PC-3 (cell line): ENCODE measurements at regions not wholly inside any gene's neighbourhood (a gene's known extent, or its start where the extent isn't known, plus 50 kb on each side); places are given as distances from the start of the nearest gene placed in this dataset.
A peak's percentile ranks its signal among the peaks of the same experiment; 100 is the strongest.

Experiments
- ATAC-seq: fragments of 200-7000 bp; cut with Tn5 transposase; 2 replicates; pipeline ENCODE4 v1.9.1; 2020; ENCODE audit warnings: mild to moderate bottlenecking, moderate library complexity
- BruUV-seq: library from RNA; stranded (reverse); fragments of 400-500 nt; replicated peaks from 2 replicates; lab custom pipeline; 2021; lab: Mats Ljungman, UMichigan
- CTCF ChIA-PET: fragments of 300-600 bp; sonication (Branson Sonifier 250); formaldehyde crosslinking; loops from one replicate; lab custom pipeline; 2022; ENCODE audit warnings: antibody characterized with exemption; lab: Charles Lee
- POLR2A ChIA-PET: fragments of 300-600 bp; sonication (Branson Sonifier 250); formaldehyde crosslinking; loops from one replicate; lab custom pipeline; 2022; ENCODE audit warnings: antibody characterized with exemption; ENCODE audit not compliant: unreplicated experiment; lab: Charles Lee
- DNase-seq: peaks from one replicate; pipeline ENCODE4 v3.0.0-alpha.2; 2015
- H2AFZ ChIP-seq: fragments of 300-600 bp; sonication (generic); 2 replicates; pipeline ENCODE4 v1.6.0; 2016; ENCODE audit warnings: antibody characterized with exemption, low read length
- H3F3A ChIP-seq: fragments of 300-600 bp; sonication (generic); one replicate; pipeline ENCODE4 v1.6.0; 2017; ENCODE audit warnings: antibody characterized with exemption, low read length, control low read depth, mild to moderate bottlenecking; ENCODE audit not compliant: unreplicated experiment
- H3K27ac ChIP-seq: fragments of 300-600 bp; sonication (generic); 2 replicates; pipeline ENCODE4 v1.5.1; 2016; ENCODE audit warnings: mild to moderate bottlenecking, low read length
- H3K27me3 ChIP-seq: fragments of 300-600 bp; sonication (generic); 2 replicates; pipeline ENCODE4 v1.6.1; 2016; ENCODE audit warnings: low read length, mixed read lengths
- H3K36me3 ChIP-seq: fragments of 300-600 bp; sonication (generic); 2 replicates; pipeline ENCODE4 v1.6.1; 2016; ENCODE audit warnings: low read depth, mixed run types, low read length, mixed read lengths
- H3K4me1 ChIP-seq: fragments of 300-600 bp; sonication (generic); 2 replicates; pipeline ENCODE4 v1.5.1; 2016; ENCODE audit warnings: low read length; ENCODE audit not compliant: insufficient read depth
- H3K4me2 ChIP-seq: fragments of 300-600 bp; sonication (generic); 2 replicates; pipeline ENCODE4 v1.6.0; 2016; ENCODE audit warnings: low read length
- H3K4me3 ChIP-seq: fragments of 300-600 bp; sonication (generic); 2 replicates; pipeline ENCODE4 v1.5.1; 2016; ENCODE audit warnings: mild to moderate bottlenecking, low read length, mixed read lengths
- H3K79me2 ChIP-seq: fragments of 300-600 bp; sonication (generic); 2 replicates; pipeline ENCODE4 v1.6.1; 2017; ENCODE audit warnings: low read length, mixed read lengths
- H3K9ac ChIP-seq: fragments of 300-600 bp; sonication (generic); 2 replicates; pipeline ENCODE4 v1.6.0; 2016; ENCODE audit warnings: mild to moderate bottlenecking, low read length
- H3K9me2 ChIP-seq: fragments of 300-600 bp; sonication (generic); replicated peaks from 2 replicates; pipeline ENCODE4 v1.6.1; 2016; ENCODE audit warnings: mixed run types, low read length, mixed read lengths
- H3K9me3 ChIP-seq: fragments of 300-600 bp; sonication (generic); 2 replicates; pipeline ENCODE4 v1.6.1; 2016; ENCODE audit warnings: low read length, mixed read lengths
- H4K20me1 ChIP-seq: fragments of 300-600 bp; sonication (generic); 2 replicates; pipeline ENCODE4 v1.6.1; 2016; ENCODE audit warnings: low read length, mixed read lengths
- CTCF ChIP-seq: fragments of 300-600 bp; sonication (generic); conservative IDR thresholded peaks from 2 replicates; pipeline ENCODE4 v1.5.1; 2017; ENCODE audit warnings: antibody characterized with exemption, low read depth, mild to moderate bottlenecking, low read length
- EZH2 ChIP-seq: fragments of 300-600 bp; sonication (generic); IDR thresholded peaks from one replicate; pipeline ENCODE4 v1.6.1; 2017; ENCODE audit warnings: antibody characterized with exemption, mild to moderate bottlenecking, low read length; ENCODE audit not compliant: unreplicated experiment
- EZH2phosphoT487 ChIP-seq: fragments of 300-600 bp; sonication (generic); IDR thresholded peaks from 2 replicates; pipeline ENCODE4 v1.6.1; 2018; ENCODE audit warnings: mild to moderate bottlenecking, antibody characterized with exemption, low read length, borderline replicate concordance
- intact Hi-C: fragments of 100-400 bp; cut with micrococcal nuclease; formaldehyde crosslinking; loops from 2 replicates; pipeline ENCODE4 v1.9.0; 2023

GRCh38 chr5:106324356-106324755, 1346.4 kb downstream of the EFNA5 start:
- Histone ChIP-seq H3K36me3 (no peaks in the 10 kb centered on the region), H3K4me1 (no peaks in the 10 kb centered on the region), H3K9ac (no peak overlapping the region), H3F3A (no peaks in the 10 kb centered on the region), H3K27me3 (no peaks in the 10 kb centered on the region), H3K9me2 (no peaks in the 10 kb centered on the region), H4K20me1 (no peaks in the 10 kb centered on the region), H3K4me2 (no peak overlapping the region), H3K79me2 (no peaks in the 10 kb centered on the region), H3K27ac (no peak overlapping the region), H3K9me3 (no peaks in the 10 kb centered on the region), H2AFZ (no peak overlapping the region), H3K4me3 (no peak overlapping the region)
- CTCF ChIA-PET: no interaction called here
- no TSS peak for BruUV-seq
- POLR2A ChIA-PET: no interaction called here
- TF ChIP-seq EZH2phosphoT487 (no peak), CTCF (no peak), EZH2 (no peak)
- ATAC-seq (no peak), DNase-seq (no peak)
- intact Hi-C loops: no loop called here

GRCh38 chr5:106321242-106321641, 1349.5 kb downstream of the EFNA5 start:
- Histone ChIP-seq H3K4me3 (no peak overlapping the region), H3K9me3 (no peaks in the 10 kb centered on the region), H3K79me2 (no peaks in the 10 kb centered on the region), H3K27me3 (no peaks in the 10 kb centered on the region), H2AFZ (no peak overlapping the region), H3K9me2 (no peaks in the 10 kb centered on the region), H3K9ac (no peak overlapping the region), H3K4me1 (no peaks in the 10 kb centered on the region), H4K20me1 (no peaks in the 10 kb centered on the region), H3K36me3 (no peaks in the 10 kb centered on the region), H3K4me2 (no peak overlapping the region), H3K27ac (no peak overlapping the region), H3F3A (no peaks in the 10 kb centered on the region)
- BruUV-seq: no TSS peak
- ATAC-seq (no peak), DNase-seq (no peak)
- ChIA-PET CTCF (no interaction called here), POLR2A (no interaction called here)
- intact Hi-C loops: no loop called here
- TF ChIP-seq CTCF (no peak), EZH2phosphoT487 (no peak), EZH2 (no peak)

- H3K36me3 ChIP-seq: no peaks in the 10 kb centered on the region
- no peak overlapping the region for H3K4me2 ChIP-seq
- no peaks in the 10 kb centered on the region for H4K20me1 ChIP-seq
- H3K4me1 ChIP-seq: peaks cover 13% of the 10 kb centered on the region
- BruUV-seq: no TSS peak
- H3K9me3 ChIP-seq: no peaks in the 10 kb centered on the region
- H3K27me3 ChIP-seq: no peaks in the 10 kb centered on the region
- H3K9me2 ChIP-seq: no peaks in the 10 kb centered on the region
- H2AFZ ChIP-seq: peak overlapping the region; percentile 16; the same call in 1 of the 2 replicates
- POLR2A ChIA-PET: no interaction called here
- H3K4me3 ChIP-seq: no peak overlapping the region
- ATAC-seq (no peak), DNase-seq (peak; percentile 27)
- no peak overlapping the region for H3K27ac ChIP-seq
- no peaks in the 10 kb centered on the region for H3F3A ChIP-seq
- no peaks in the 10 kb centered on the region for H3K79me2 ChIP-seq
- intact Hi-C loops: no loop called here
- H3K9ac ChIP-seq: no peak overlapping the region
- TF ChIP-seq EZH2: no peak
- no peak for TF ChIP-seq EZH2phosphoT487
- TF ChIP-seq CTCF: no peak
- CTCF ChIA-PET: no interaction called here
Observed at GRCh38 chr5:106314221-106314824, 1356.4 kb downstream of the EFNA5 start.
